ENCODE measurements at regions not wholly inside any gene's neighbourhood (a gene's known extent, or its start where the extent isn't known, plus 50 kb on each side); places are given as distances from the start of the nearest gene placed in this dataset.
A peak's percentile ranks its signal among the peaks of the same experiment; 100 is the strongest.

GRCh38 chr13:107252021-107252420, 684.1 kb upstream of the ARGLU1 start:
- no peak for DNase-seq (ENCODE audit: low spot score)

- no peak for DNase-seq (ENCODE audit: low spot score)
These were observed 683.4 kb upstream of the ARGLU1 start for GRCh38 chr13:107251341-107251740.

- DNase-seq (ENCODE audit: low spot score): no peak
These were observed 682.7 kb upstream of the ARGLU1 start for GRCh38 chr13:107250628-107251027.

GRCh38 chr13:107244241-107244640, 676.3 kb upstream of the ARGLU1 start:
- DNase-seq (ENCODE audit: low spot score): no peak

GRCh38 chr13:107242138-107242537, 674.2 kb upstream of the ARGLU1 start:
- DNase-seq (ENCODE audit: low spot score): no peak

- DNase-seq (ENCODE audit: low spot score): no peak
These were observed 673.4 kb upstream of the ARGLU1 start for GRCh38 chr13:107241381-107241780.

- DNase-seq (ENCODE audit: low spot score): no peak
These were observed 671.3 kb upstream of the ARGLU1 start for GRCh38 chr13:107239213-107239612.

- no peak for DNase-seq (ENCODE audit: low spot score)
These were observed 670.5 kb upstream of the ARGLU1 start for GRCh38 chr13:107238262-107238981.

GRCh38 chr13:107234319-107235073, 666.6 kb upstream of the ARGLU1 start:
- DNase-seq (ENCODE audit: low spot score): no peak

GRCh38 chr13:107233541-107233940, 665.6 kb upstream of the ARGLU1 start:
- DNase-seq (ENCODE audit: low spot score): no peak

GRCh38 chr13:107231944-107232343, 664.0 kb upstream of the ARGLU1 start:
- DNase-seq (ENCODE audit: low spot score): no peak

- DNase-seq (ENCODE audit: low spot score): no peak
These were observed 655.9 kb upstream of the ARGLU1 start for GRCh38 chr13:107223867-107224266.

- no peak for DNase-seq (ENCODE audit: low spot score)
These were observed 654.7 kb upstream of the ARGLU1 start for GRCh38 chr13:107222597-107222996.

GRCh38 chr13:107220245-107220644, 652.3 kb upstream of the ARGLU1 start:
- DNase-seq (ENCODE audit: low spot score): no peak

- no peak for DNase-seq (ENCODE audit: low spot score)
These were observed 649.3 kb upstream of the ARGLU1 start for GRCh38 chr13:107217251-107217650.

- no peak for DNase-seq (ENCODE audit: low spot score)
These were observed 648.3 kb upstream of the ARGLU1 start for GRCh38 chr13:107216046-107216755.

- DNase-seq (ENCODE audit: low spot score): peak; percentile 32
These were observed 643.1 kb upstream of the ARGLU1 start for GRCh38 chr13:107211073-107211472.

GRCh38 chr13:107210723-107211030, 642.7 kb upstream of the ARGLU1 start:
- no peak for DNase-seq (ENCODE audit: low spot score)

- no peak for DNase-seq (ENCODE audit: low spot score)
These were observed 642.1 kb upstream of the ARGLU1 start for GRCh38 chr13:107209824-107210722.

GRCh38 chr13:107208889-107209288, 641.0 kb upstream of the ARGLU1 start:
- no peak for DNase-seq (ENCODE audit: low spot score)

GRCh38 chr13:107205318-107206104, 637.6 kb upstream of the ARGLU1 start:
- DNase-seq (ENCODE audit: low spot score): peak; percentile 51
